ENCODE measurements at regions not wholly inside any gene's neighbourhood (a gene's known extent, or its start where the extent isn't known, plus 50 kb on each side); places are given as distances from the start of the nearest gene placed in this dataset.

DNA sequence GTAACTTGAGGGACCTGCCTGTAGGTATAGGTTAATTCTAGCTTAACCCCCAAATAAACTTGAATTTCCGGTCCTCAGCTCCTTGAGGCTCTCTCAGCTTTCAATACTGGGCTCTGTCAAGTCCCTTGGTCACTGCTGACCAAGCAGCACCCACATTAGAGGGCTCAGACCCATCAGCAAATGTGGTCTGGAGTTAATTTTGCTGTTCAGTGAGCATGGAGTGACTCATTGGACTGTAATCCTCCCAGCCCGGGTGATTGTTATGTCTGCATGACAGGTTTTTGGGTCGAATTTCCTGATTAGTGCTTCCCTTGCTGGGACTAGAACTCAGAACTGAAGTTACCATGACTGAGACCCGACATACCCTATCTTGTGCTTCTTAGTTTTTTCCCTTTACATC, 130.6 kb downstream of the URB2 start:
- TF ChIP-seq, protein P1, sequence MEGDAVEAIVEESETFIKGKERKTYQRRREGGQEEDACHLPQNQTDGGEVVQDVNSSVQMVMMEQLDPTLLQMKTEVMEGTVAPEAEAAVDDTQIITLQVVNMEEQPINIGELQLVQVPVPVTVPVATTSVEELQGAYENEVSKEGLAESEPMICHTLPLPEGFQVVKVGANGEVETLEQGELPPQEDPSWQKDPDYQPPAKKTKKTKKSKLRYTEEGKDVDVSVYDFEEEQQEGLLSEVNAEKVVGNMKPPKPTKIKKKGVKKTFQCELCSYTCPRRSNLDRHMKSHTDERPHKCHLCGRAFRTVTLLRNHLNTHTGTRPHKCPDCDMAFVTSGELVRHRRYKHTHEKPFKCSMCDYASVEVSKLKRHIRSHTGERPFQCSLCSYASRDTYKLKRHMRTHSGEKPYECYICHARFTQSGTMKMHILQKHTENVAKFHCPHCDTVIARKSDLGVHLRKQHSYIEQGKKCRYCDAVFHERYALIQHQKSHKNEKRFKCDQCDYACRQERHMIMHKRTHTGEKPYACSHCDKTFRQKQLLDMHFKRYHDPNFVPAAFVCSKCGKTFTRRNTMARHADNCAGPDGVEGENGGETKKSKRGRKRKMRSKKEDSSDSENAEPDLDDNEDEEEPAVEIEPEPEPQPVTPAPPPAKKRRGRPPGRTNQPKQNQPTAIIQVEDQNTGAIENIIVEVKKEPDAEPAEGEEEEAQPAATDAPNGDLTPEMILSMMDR (IDR thresholded peaks at IDR 0.05): no peak
- TF ChIP-seq POLR2AphosphoS5 (IDR thresholded peaks at IDR 0.05): no peak

Measured in stomach (tissue), 4 donors.